ENCODE measurements at regions not wholly inside any gene's neighbourhood (a gene's known extent, or its start where the extent isn't known, plus 50 kb on each side); places are given as distances from the start of the nearest gene placed in this dataset.

GRCh38 chr10:63711867-63712716 lies 190.9 kb downstream of the REEP3 start:
- TF ChIP-seq POLR2A (IDR thresholded peaks at IDR 0.05) (no peak), CTCF (IDR thresholded peaks at IDR 0.05) (no peak), POLR2AphosphoS5 (IDR thresholded peaks at IDR 0.05) (peak; percentile 95)
